Mucosa of descending colon (tissue), 3 donors: ENCODE measurements at regions not wholly inside any gene's neighbourhood (a gene's known extent, or its start where the extent isn't known, plus 50 kb on each side); places are given as distances from the start of the nearest gene placed in this dataset.

Experiments
- ATAC-seq: fragments of 200-7000 bp; cut with Tn5 transposase; one replicate; pipeline ENCODE4 v1.9.1; 2020; ENCODE audit warnings: mild to moderate bottlenecking, moderate library complexity
- DNase-seq, 3 donors: peaks; one replicate each; pipeline ENCODE4 v3.0.0-alpha.2; 2020
- H3K36me3 ChIP-seq: fragments of 200-600 bp; one replicate; pipeline ENCODE4 v1.8.0; 2021; ENCODE audit warnings: low read depth, mild to moderate bottlenecking
- H3K4me1 ChIP-seq: fragments of 200-600 bp; one replicate; pipeline ENCODE4 v1.8.0; 2021; ENCODE audit warnings: low read depth, mild to moderate bottlenecking
- H3K4me3 ChIP-seq: fragments of 200-600 bp; one replicate; pipeline ENCODE4 v1.8.0; 2021; ENCODE audit warnings: mild to moderate bottlenecking
- H3K9me3 ChIP-seq: fragments of 200-600 bp; one replicate; pipeline ENCODE4 v1.8.0; 2021; ENCODE audit warnings: mild to moderate bottlenecking
- intact Hi-C, 2 donors: fragments of 100-400 bp; cut with DNase I in 1 of 2; cut with micrococcal nuclease in 1 of 2; formaldehyde crosslinking; loops; one replicate each; pipeline versions ENCODE4 v1.11.0 to v1.11.1; 2022; cut with DNase I, micrococcal nuclease
- TF ChIP-seq, protein P1 (sequence below): fragments of 200-600 bp; IDR thresholded peaks from one replicate; pipeline ENCODE4 v1.8.0; 2022; ENCODE audit warnings: antibody characterized with exemption, mild to moderate bottlenecking
- donor health status: DM: no; HTN: no; CAD: no; lungs with moderate emphysema.
- donor health status: DM: no; HTN: no; CAD: no.
- donor health status: DM: no; HTN: yes; CAD: no.

DNA sequence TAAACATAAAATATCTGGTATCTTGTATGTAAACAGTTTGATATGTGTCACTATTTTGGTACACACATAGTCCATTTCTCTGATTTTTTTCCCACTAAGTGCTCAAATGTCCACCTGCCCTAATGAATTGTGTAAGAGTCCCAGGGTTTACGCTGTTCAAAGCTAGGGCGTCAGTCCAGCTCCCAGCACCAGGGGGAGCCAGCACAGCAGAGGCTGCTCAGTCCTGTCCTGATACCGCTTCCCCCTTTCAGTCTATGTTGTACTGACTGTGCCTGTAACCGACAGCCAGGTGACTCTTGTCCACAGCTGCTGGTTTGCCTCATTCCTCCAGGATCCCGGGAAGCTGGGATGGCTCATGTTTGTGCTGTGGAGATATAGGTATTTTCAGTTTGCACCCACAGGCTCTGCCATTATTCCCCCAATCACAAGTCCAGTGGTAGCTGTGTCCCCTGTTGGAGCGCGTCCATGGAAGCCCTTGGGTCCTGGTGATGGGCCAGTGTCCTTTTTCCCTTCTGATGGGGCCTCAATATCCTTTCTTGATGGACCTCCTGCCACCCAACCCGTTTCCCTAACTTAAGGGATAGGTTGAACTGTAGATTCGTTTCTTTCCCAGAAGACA lies 242.0 kb downstream of the NEDD1 start:
- Histone ChIP-seq H3K9me3 (no peaks in the 10 kb centered on the region), H3K4me1 (no peaks in the 10 kb centered on the region), H3K4me3 (no peak overlapping the region), H3K36me3 (no peaks in the 10 kb centered on the region)
- intact Hi-C loops, result no loop called here
- DNase-seq (peak in 2 of 3 donors; percentile 57 to 70), ATAC-seq (peak; percentile 84)
- TF ChIP-seq, protein P1, sequence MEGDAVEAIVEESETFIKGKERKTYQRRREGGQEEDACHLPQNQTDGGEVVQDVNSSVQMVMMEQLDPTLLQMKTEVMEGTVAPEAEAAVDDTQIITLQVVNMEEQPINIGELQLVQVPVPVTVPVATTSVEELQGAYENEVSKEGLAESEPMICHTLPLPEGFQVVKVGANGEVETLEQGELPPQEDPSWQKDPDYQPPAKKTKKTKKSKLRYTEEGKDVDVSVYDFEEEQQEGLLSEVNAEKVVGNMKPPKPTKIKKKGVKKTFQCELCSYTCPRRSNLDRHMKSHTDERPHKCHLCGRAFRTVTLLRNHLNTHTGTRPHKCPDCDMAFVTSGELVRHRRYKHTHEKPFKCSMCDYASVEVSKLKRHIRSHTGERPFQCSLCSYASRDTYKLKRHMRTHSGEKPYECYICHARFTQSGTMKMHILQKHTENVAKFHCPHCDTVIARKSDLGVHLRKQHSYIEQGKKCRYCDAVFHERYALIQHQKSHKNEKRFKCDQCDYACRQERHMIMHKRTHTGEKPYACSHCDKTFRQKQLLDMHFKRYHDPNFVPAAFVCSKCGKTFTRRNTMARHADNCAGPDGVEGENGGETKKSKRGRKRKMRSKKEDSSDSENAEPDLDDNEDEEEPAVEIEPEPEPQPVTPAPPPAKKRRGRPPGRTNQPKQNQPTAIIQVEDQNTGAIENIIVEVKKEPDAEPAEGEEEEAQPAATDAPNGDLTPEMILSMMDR, result peak; percentile 41

DNA sequence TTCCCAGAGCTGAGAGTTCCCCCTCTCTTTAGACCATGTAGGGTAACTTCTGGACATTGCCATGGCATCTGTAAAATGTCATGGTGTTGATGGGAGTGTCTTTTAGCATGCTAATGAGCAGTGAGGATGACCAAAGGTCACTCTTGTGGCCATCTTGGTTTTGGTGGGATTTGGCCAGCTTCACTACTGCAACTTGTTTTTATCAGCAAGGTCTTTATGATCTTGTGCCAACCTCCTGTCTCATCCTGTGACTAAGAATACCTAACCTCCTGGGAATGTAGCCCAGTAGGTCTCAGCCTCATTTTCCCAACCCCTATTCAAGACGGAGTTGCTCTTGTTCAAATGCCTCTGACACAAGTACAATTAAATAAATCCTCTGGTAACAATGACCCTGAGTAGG lies 244.4 kb downstream of the NEDD1 start:
- H3K4me3 ChIP-seq, result no peak overlapping the region
- intact Hi-C loops, result no loop called here
- H3K36me3 ChIP-seq, result no peaks in the 10 kb centered on the region
- no peak for ATAC-seq
- DNase-seq, result no peak
- H3K4me1 ChIP-seq, result no peaks in the 10 kb centered on the region
- no peaks in the 10 kb centered on the region for H3K9me3 ChIP-seq
- TF ChIP-seq, protein P1, result no peak

DNA sequence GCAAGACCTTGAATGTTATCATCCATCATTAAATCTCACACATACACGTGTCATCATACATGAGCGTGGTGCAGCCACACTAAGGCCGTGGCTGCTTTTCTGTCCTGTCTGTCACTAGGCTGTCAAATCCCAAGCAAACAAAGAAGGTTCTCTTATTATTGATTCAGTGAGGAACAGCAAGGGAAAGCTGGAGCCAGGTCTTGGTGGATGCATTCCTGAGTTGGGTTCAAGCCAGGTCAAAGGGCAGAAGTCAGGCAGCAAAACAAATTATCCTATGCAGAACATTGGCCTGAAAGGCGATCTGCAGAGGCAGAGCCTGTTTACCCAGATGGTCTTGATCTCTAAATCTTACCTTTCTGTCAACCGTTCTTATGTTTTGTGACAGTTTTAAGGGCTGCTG lies 252.3 kb downstream of the NEDD1 start:
- TF ChIP-seq, protein P1, result no peak
- Histone ChIP-seq H3K9me3 (no peaks in the 10 kb centered on the region), H3K36me3 (no peaks in the 10 kb centered on the region), H3K4me1 (no peaks in the 10 kb centered on the region), H3K4me3 (no peak overlapping the region)
- no peak for DNase-seq
- intact Hi-C loops, result no loop called here
- ATAC-seq, result no peak

DNA sequence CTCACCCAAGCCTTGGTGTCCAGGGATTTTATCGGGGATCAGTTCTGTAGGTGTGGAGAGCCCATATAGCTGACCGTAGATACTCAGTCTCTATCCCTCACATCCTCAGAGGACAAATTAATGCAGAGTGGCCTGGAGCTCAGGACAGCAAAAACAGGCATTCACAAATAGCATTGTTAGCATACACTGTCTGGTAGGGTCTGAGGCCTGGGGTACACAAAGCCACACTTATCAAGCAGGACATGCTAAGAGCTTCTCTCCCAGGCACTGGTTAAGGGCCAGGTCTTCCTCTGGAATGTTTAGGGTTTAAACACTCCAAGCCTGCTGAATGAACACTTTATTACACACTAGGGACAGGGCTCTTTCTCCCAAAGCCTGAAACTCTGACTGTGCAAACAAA lies 253.2 kb downstream of the NEDD1 start:
- TF ChIP-seq, protein P1, result no peak
- Histone ChIP-seq H3K4me3 (no peak overlapping the region), H3K9me3 (no peaks in the 10 kb centered on the region), H3K4me1 (no peaks in the 10 kb centered on the region), H3K36me3 (no peaks in the 10 kb centered on the region)
- DNase-seq, result no peak
- no peak for ATAC-seq
- intact Hi-C loops, result no loop called here

DNA sequence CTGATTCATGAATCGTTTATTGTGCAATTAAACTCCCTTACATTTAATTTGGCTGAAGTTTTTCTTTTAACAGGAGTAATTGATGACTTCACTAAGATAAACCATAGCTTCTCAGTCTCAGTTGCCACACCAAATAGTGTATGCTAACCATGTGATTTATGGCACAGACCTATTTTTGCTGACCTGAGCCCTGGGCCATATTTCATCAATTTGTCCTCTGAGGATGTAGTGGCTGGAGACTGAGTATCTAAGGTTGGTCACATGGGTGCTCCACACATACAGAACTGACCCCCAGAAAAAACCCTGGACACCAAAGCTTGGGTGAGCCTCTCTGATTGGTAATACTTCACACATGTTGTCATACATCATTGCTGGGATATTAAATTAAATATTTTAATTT lies 255.1 kb downstream of the NEDD1 start:
- intact Hi-C loops, result no loop called here
- Histone ChIP-seq H3K4me3 (no peak overlapping the region), H3K36me3 (no peaks in the 10 kb centered on the region), H3K9me3 (no peaks in the 10 kb centered on the region), H3K4me1 (no peaks in the 10 kb centered on the region)
- DNase-seq (no peak), ATAC-seq (no peak)
- TF ChIP-seq, protein P1, result no peak

DNA sequence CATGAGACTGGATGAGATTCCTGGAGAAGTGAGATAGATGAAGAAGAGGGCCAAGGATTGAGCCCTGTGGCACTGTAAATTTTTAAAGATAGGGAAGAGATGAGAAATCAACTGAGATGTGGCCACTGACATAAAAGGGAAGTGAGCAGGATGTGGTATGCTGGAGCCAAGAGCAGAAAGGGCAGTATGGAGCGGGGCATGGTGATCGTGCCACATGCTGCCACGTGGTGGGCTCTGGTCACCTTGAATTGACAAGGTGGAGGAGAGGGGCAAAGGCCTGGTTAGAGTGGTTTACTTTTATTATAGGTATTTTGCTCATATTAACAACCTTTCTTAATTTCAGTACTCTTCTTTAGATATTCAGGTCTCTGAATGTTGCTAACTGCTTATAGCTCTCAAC lies 257.9 kb downstream of the NEDD1 start:
- TF ChIP-seq, protein P1, result no peak
- no peaks in the 10 kb centered on the region for H3K9me3 ChIP-seq
- no peak for ATAC-seq
- no peaks in the 10 kb centered on the region for H3K4me1 ChIP-seq
- H3K36me3 ChIP-seq, result no peaks in the 10 kb centered on the region
- intact Hi-C loops, result no loop called here
- no peak overlapping the region for H3K4me3 ChIP-seq
- no peak for DNase-seq
